ENCODE measurements at regions not wholly inside any gene's neighbourhood (a gene's known extent, or its start where the extent isn't known, plus 50 kb on each side); places are given as distances from the start of the nearest gene placed in this dataset.

DNA sequence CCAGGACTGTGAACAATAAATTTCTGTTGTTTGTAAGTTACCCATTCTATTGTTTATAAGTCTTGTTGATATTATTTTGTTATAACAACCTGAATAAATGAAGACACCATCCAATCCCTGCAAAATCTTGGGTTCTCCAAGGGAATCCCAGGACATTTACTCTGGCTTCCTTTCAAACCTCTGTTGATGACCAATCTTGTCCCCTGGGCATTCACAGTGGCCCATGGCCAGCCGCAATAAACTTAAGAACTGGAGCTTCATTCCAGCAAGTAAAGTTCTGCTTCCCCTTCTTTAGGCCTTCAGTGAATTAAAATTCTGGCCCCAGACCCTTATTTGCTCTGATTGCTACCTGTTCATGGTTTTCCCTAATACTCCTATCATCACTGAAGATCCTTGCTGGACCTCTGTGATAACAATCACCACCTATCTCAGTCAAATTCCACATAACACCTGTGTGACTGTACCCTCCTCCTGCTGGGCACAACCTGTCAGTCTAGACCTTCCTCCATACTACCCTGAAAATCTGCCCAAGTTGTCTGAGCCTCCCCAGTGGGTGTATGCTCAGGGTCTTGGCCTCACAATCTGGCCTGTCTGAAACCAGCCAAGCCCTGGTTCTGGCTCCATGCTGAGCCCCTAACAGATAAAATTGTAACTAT, 153.1 kb downstream of the SEMA6D start:
- H3K9me3 Mint-ChIP-seq = peaks cover 7% of the 10 kb centered on the region
- DNase-seq (no peak), ATAC-seq (no peak)
- no peaks in the 10 kb centered on the region for H3K36me3 Mint-ChIP-seq (ENCODE audit: insufficient read depth)
- H3K27me3 Mint-ChIP-seq (ENCODE audit: low read depth) = peaks cover 1% of the 10 kb centered on the region
- H3K4me1 Mint-ChIP-seq (ENCODE audit: low read depth) = no peaks in the 10 kb centered on the region
- no peak overlapping the region for H3K4me3 Mint-ChIP-seq

- DNase-seq (no peak), ATAC-seq (no peak)
- H3K4me3 Mint-ChIP-seq = no peak overlapping the region
- peaks cover 1% of the 10 kb centered on the region for H3K27me3 Mint-ChIP-seq (ENCODE audit: low read depth)
- H3K9me3 Mint-ChIP-seq = peaks cover 7% of the 10 kb centered on the region
- no peaks in the 10 kb centered on the region for H3K4me1 Mint-ChIP-seq (ENCODE audit: low read depth)
- no peaks in the 10 kb centered on the region for H3K36me3 Mint-ChIP-seq (ENCODE audit: insufficient read depth)
Observed at GRCh38 chr15:47870956-47871625, 153.8 kb downstream of the SEMA6D start.

DNA sequence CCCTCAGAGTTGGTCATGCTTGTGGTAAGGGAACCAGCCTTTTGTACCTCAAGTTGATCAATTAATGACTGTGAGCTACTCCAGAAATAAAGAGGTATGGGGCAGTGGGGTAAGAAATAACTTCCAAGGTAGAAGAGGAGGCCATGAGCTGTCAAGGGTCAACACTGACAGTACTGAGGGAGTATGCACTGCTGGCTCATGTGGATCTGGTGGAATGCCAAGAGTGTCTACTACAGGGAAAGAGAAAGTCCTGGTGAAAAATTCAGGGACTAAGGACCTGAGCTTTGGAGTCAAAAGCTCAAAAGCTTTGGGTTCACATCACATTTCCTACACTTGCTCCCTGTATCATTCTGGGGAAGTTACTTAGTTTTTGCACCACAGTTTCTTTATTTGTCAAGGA, 154.9 kb downstream of the SEMA6D start:
- peaks cover 7% of the 10 kb centered on the region for H3K9me3 Mint-ChIP-seq
- peaks cover 1% of the 10 kb centered on the region for H3K27me3 Mint-ChIP-seq (ENCODE audit: low read depth)
- no peak overlapping the region for H3K4me3 Mint-ChIP-seq
- ATAC-seq = no peak
- H3K36me3 Mint-ChIP-seq (ENCODE audit: insufficient read depth) = no peaks in the 10 kb centered on the region
- no peak for DNase-seq
- no peaks in the 10 kb centered on the region for H3K4me1 Mint-ChIP-seq (ENCODE audit: low read depth)

- Mint-ChIP-seq H3K36me3 (ENCODE audit: insufficient read depth) (no peaks in the 10 kb centered on the region), H3K27me3 (ENCODE audit: low read depth) (peaks cover 1% of the 10 kb centered on the region), H3K9me3 (peaks cover 7% of the 10 kb centered on the region)
Observed at GRCh38 chr15:47872869-47873432, 155.6 kb downstream of the SEMA6D start.

GRCh38 chr15:47876986-47877385, 159.7 kb downstream of the SEMA6D start:
- DNase-seq (no peak), ATAC-seq (no peak)
- H3K36me3 Mint-ChIP-seq (ENCODE audit: insufficient read depth) = no peaks in the 10 kb centered on the region
- H3K4me1 Mint-ChIP-seq (ENCODE audit: low read depth) = no peaks in the 10 kb centered on the region
- peaks cover 6% of the 10 kb centered on the region for H3K9me3 Mint-ChIP-seq
- H3K4me3 Mint-ChIP-seq = no peak overlapping the region
- H3K27me3 Mint-ChIP-seq (ENCODE audit: low read depth) = no peaks in the 10 kb centered on the region

More at GRCh38 chr15:47872869-47873432, 155.6 kb downstream of the SEMA6D start:
- Mint-ChIP-seq H3K4me1 (ENCODE audit: low read depth) (no peaks in the 10 kb centered on the region), H3K4me3 (no peak overlapping the region)
- ATAC-seq (no peak), DNase-seq (no peak)

DNA sequence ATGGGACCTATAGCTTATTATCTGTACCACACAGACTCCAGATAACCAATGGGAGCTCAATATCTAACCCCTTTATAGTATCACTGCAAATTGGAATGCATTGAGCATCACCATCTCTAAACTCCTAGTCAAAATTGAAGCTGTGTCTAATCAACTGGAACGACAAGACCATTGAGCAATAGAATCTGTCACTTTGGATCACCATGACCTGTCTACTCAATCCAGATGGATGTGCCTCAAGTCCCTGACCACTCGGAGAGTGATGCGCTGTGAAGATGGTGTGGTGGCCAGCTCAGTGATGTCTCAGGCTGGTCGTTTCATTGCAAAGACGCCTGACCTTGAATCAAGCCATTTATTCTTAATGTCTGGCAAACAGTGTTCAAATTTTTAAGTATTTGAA, 160.5 kb downstream of the SEMA6D start:
- Mint-ChIP-seq H3K27me3 (ENCODE audit: low read depth) (no peaks in the 10 kb centered on the region), H3K9me3 (peaks cover 6% of the 10 kb centered on the region), H3K36me3 (ENCODE audit: insufficient read depth) (no peaks in the 10 kb centered on the region), H3K4me3 (no peak overlapping the region), H3K4me1 (ENCODE audit: low read depth) (no peaks in the 10 kb centered on the region)
- ATAC-seq (no peak), DNase-seq (no peak)

DNA sequence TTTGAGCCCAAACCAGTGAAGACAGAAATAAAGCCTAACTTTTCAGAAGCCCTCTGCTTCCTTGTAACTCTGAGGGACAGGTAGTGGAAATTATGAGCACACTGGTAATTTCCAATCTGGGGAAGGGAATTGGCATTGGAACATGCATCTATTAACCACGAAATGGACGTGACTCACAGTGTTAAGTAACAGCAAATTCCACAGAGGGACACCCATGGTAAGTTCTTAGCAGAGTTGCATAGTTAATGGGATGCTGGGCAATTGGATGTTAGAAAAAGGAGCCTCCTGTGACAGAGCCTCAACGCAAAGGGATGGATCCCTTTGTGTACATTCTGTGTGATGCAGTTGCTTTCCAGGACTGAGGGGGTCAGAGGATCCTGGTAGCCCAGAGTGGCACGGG, 168.6 kb downstream of the SEMA6D start:
- peaks cover 3% of the 10 kb centered on the region for H3K27me3 Mint-ChIP-seq (ENCODE audit: low read depth)
- H3K4me3 Mint-ChIP-seq = no peak overlapping the region
- no peaks in the 10 kb centered on the region for H3K9me3 Mint-ChIP-seq
- ATAC-seq (no peak), DNase-seq (no peak)
- H3K4me1 Mint-ChIP-seq (ENCODE audit: low read depth) = no peaks in the 10 kb centered on the region
- no peaks in the 10 kb centered on the region for H3K36me3 Mint-ChIP-seq (ENCODE audit: insufficient read depth)

DNA sequence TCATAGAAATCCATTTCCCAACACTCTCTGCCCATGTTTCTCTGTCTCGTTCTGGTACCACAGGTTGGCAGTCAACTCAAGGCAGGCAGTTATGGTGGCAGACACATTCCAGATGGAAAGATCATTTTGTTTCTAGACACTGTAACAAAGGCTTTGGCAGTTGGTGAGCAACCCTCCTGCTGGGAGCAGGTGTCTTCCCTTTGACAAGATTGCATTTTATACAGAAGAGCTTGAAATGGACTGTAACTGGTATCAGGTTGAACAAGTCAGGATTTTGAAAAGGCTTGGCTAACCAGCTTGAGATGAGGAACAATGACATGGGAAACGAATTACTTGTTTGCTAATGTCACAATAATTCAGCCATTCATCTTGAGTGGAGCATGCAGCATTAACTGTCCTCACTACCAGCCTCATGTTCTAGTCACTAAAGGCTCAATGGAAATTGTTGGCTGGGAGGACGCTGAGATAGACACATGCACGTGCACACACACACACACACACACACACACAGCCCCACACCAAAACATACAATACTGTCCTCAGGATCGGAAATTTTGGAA, 170.0 kb downstream of the SEMA6D start:
- H3K9me3 Mint-ChIP-seq = no peaks in the 10 kb centered on the region
- peaks cover 3% of the 10 kb centered on the region for H3K27me3 Mint-ChIP-seq (ENCODE audit: low read depth)
- H3K36me3 Mint-ChIP-seq (ENCODE audit: insufficient read depth) = no peaks in the 10 kb centered on the region
- no peaks in the 10 kb centered on the region for H3K4me1 Mint-ChIP-seq (ENCODE audit: low read depth)
- H3K4me3 Mint-ChIP-seq = no peak overlapping the region
- no peak for ATAC-seq
- DNase-seq = no peak

GRCh38 chr15:47888385-47889100, 171.2 kb downstream of the SEMA6D start:
- Mint-ChIP-seq H3K36me3 (ENCODE audit: insufficient read depth) (no peaks in the 10 kb centered on the region), H3K27me3 (ENCODE audit: low read depth) (peaks cover 6% of the 10 kb centered on the region), H3K9me3 (peaks cover 3% of the 10 kb centered on the region), H3K4me3 (no peak overlapping the region), H3K4me1 (ENCODE audit: low read depth) (no peaks in the 10 kb centered on the region)
- no peak for ATAC-seq
- DNase-seq = no peak

DNA sequence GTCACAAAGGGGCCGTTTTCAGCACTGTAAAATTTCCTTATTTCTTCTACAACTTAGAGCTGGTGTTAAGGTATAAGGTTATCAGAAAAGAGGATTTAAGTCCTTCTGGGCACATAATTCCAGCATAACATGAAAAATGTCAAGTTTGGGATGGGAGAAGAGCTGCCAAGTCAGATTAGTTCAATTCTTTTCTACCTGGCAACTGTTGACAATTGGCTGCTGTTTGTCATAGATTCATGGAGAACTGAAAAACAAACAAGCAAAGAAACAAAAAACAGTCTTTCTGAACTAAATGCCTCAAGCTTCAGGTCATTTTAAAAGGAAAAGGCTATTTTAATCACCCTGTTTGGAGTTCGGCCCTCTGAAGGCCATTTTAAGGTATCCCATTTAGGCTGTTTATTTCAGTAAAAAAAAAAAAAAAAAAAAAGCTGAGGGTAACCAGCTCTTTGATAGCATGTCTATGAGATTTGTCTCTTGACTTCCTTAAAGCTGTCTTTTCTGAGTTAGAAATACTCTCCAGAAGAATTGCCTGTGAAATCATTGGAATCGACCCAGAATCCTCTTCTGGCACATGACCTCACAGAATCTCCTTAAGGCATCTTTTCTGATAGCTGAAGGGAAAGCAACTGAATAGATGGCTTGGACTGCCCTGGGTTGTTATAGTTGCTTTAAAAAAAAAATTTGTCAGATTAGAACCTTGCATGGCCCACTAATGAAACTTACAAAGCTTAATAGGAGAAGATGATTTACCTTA, 173.3 kb downstream of the SEMA6D start:
- Mint-ChIP-seq H3K9me3 (peaks cover 3% of the 10 kb centered on the region), H3K36me3 (ENCODE audit: insufficient read depth) (no peaks in the 10 kb centered on the region), H3K27me3 (ENCODE audit: low read depth) (peaks cover 6% of the 10 kb centered on the region), H3K4me3 (no peak overlapping the region), H3K4me1 (ENCODE audit: low read depth) (no peaks in the 10 kb centered on the region)
- no peak for ATAC-seq
- DNase-seq = no peak

DNA sequence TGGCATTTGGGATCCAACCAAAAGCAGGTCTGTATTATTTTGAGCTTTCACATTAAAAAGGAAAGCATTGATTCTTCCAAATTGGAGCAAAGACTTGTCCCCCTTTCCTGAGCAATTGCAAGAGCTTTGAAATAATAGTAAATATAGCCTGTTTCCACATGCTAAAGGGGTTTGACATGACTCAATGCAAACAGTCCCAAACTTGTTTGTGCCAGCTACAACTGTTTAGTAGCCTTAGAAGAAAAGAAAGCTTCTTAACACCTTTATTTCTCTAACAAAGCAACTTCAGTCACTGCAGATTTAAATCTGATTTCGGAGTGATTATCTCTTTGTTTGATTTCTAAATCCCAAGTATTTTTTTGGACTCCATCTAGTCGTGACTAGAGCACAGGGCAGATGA, 180.2 kb downstream of the SEMA6D start:
- Mint-ChIP-seq H3K27me3 (ENCODE audit: low read depth) (peaks cover 5% of the 10 kb centered on the region), H3K4me3 (no peak overlapping the region), H3K9me3 (peaks cover 20% of the 10 kb centered on the region), H3K36me3 (ENCODE audit: insufficient read depth) (no peaks in the 10 kb centered on the region), H3K4me1 (ENCODE audit: low read depth) (no peaks in the 10 kb centered on the region)
- ATAC-seq (no peak), DNase-seq (no peak)

GRCh38 chr15:47900751-47901150, 183.4 kb downstream of the SEMA6D start:
- Mint-ChIP-seq H3K36me3 (ENCODE audit: insufficient read depth) (no peaks in the 10 kb centered on the region), H3K4me1 (ENCODE audit: low read depth) (no peaks in the 10 kb centered on the region), H3K27me3 (ENCODE audit: low read depth) (peaks cover 2% of the 10 kb centered on the region), H3K4me3 (no peak overlapping the region), H3K9me3 (peaks cover 31% of the 10 kb centered on the region)
- no peak for ATAC-seq
- no peak for DNase-seq

- DNase-seq (no peak), ATAC-seq (no peak)
- Mint-ChIP-seq H3K36me3 (ENCODE audit: insufficient read depth) (no peaks in the 10 kb centered on the region), H3K4me3 (no peak overlapping the region), H3K27me3 (ENCODE audit: low read depth) (peaks cover 2% of the 10 kb centered on the region), H3K9me3 (peaks cover 30% of the 10 kb centered on the region), H3K4me1 (ENCODE audit: low read depth) (no peaks in the 10 kb centered on the region)
Observed at GRCh38 chr15:47903368-47903767, 186.1 kb downstream of the SEMA6D start.

DNA sequence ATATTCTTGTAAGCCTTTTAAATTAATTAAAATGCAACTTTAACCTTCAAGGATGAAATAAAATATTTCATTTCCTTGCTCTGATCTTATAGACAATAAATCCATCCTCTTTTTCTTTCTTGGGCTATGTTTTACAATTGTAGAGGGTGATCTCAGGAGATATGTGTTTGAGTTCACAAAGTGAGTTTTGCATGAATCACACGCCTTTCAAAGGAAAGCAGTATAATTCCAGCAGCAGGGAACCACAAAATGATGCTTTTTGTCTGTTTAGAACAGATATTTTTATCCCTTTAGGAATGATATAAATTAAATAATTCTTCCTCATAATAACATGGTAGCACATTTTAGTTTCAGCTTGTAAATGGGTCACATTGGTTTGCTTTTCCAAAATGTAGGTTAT, 191.2 kb downstream of the SEMA6D start:
- no peaks in the 10 kb centered on the region for H3K36me3 Mint-ChIP-seq (ENCODE audit: insufficient read depth)
- peaks cover 9% of the 10 kb centered on the region for H3K9me3 Mint-ChIP-seq

More for the DNA sequence above, 191.2 kb downstream of the SEMA6D start:
- H3K4me3 Mint-ChIP-seq = no peak overlapping the region
- DNase-seq (no peak), ATAC-seq (no peak)
- no peaks in the 10 kb centered on the region for H3K4me1 Mint-ChIP-seq (ENCODE audit: low read depth)
- no peaks in the 10 kb centered on the region for H3K27me3 Mint-ChIP-seq (ENCODE audit: low read depth)

All from activated T-cell treated with anti-CD3 and anti-CD28 coated beads, Interleukin-2, amount 50 U/mL, for 4 hours (primary cell).